ENCODE measurements at regions not wholly inside any gene's neighbourhood (a gene's known extent, or its start where the extent isn't known, plus 50 kb on each side); places are given as distances from the start of the nearest gene placed in this dataset.

GRCh38 chr12:125685915-125686314, 620.7 kb downstream of the AACS start:
- no peak for DNase-seq

GRCh38 chr12:125687403-125687802, 622.2 kb downstream of the AACS start:
- DNase-seq = no peak

GRCh38 chr12:125687820-125688219, 622.6 kb downstream of the AACS start:
- DNase-seq = no peak

- DNase-seq = no peak
Measured at GRCh38 chr12:125688223-125688622, 623.0 kb downstream of the AACS start.

GRCh38 chr12:125688881-125689280, 623.6 kb downstream of the AACS start:
- no peak for DNase-seq

GRCh38 chr12:125689576-125690410, 624.6 kb downstream of the AACS start:
- DNase-seq = no peak

GRCh38 chr12:125690841-125691240, 625.6 kb downstream of the AACS start:
- DNase-seq = no peak

GRCh38 chr12:125696054-125696453, 630.8 kb downstream of the AACS start:
- no peak for DNase-seq

- DNase-seq = no peak
Measured at GRCh38 chr12:125704803-125705202, 639.6 kb downstream of the AACS start.

GRCh38 chr12:125720961-125721360, 655.7 kb downstream of the AACS start:
- no peak for DNase-seq

- no peak for DNase-seq
Measured at GRCh38 chr12:125734137-125734536, 668.9 kb downstream of the AACS start.

- DNase-seq = no peak
Measured at GRCh38 chr12:125738211-125738610, 673.0 kb downstream of the AACS start.

GRCh38 chr12:125742413-125742812, 677.2 kb downstream of the AACS start:
- DNase-seq = no peak

- no peak for DNase-seq
Measured at GRCh38 chr12:125744201-125744600, 679.0 kb downstream of the AACS start.

GRCh38 chr12:125755512-125755911, 690.3 kb downstream of the AACS start:
- DNase-seq = no peak

GRCh38 chr12:125766091-125766490, 700.9 kb downstream of the AACS start:
- DNase-seq = no peak

- no peak for DNase-seq
Measured at GRCh38 chr12:125772403-125772802, 707.2 kb downstream of the AACS start.

GRCh38 chr12:125773033-125773640, 707.9 kb downstream of the AACS start:
- DNase-seq = peak; percentile 1

- no peak for DNase-seq
Measured at GRCh38 chr12:125775507-125775906, 710.3 kb downstream of the AACS start.

- DNase-seq = no peak
Measured at GRCh38 chr12:125776212-125776611, 711.0 kb downstream of the AACS start.

GRCh38 chr12:125786143-125786542, 720.9 kb downstream of the AACS start:
- DNase-seq = no peak

- no peak for DNase-seq
Measured at GRCh38 chr12:125794401-125794800, 729.2 kb downstream of the AACS start.

- DNase-seq = no peak
Measured at GRCh38 chr12:125797421-125798175, 732.4 kb downstream of the AACS start.

- no peak for DNase-seq
Measured at GRCh38 chr12:125804660-125805059, 739.4 kb downstream of the AACS start.
